NB4 (cell line): ENCODE measurements at regions not wholly inside any gene's neighbourhood (a gene's known extent, or its start where the extent isn't known, plus 50 kb on each side); places are given as distances from the start of the nearest gene placed in this dataset.

ENCODE experiments used
- DNase-seq: peaks from one replicate; pipeline ENCODE4 v3.0.0; 2010; ENCODE audit warnings: low read depth
- H3K4me3 ChIP-seq: one replicate; pipeline ENCODE4 v1.5.1; 2011; ENCODE audit warnings: mild to moderate bottlenecking, low read depth, low read length, moderate library complexity
- MYC ChIP-seq: IDR thresholded peaks from 2 replicates; pipeline ENCODE4 v1.6.1; 2011; ENCODE audit warnings: low read depth, low read length
- POLR2A ChIP-seq: IDR thresholded peaks from 2 replicates; pipeline ENCODE4 v1.6.1; 2011; ENCODE audit warnings: mild to moderate bottlenecking; ENCODE audit not compliant: insufficient read length; ENCODE audit errors: extremely low read depth
- TF ChIP-seq, protein P1 (sequence below): IDR thresholded peaks from one replicate; pipeline ENCODE4 v1.5.1; 2012; ENCODE audit warnings: low read depth, low read length
- TF ChIP-seq, protein P2 (sequence below): IDR thresholded peaks from 2 replicates; pipeline ENCODE4 v1.6.1; 2011; ENCODE audit warnings: low read depth, low read length

- DNase-seq = no peak
- H3K4me3 ChIP-seq = no peak overlapping the region
- no peak for TF ChIP-seq MYC
- TF ChIP-seq, protein P1, sequence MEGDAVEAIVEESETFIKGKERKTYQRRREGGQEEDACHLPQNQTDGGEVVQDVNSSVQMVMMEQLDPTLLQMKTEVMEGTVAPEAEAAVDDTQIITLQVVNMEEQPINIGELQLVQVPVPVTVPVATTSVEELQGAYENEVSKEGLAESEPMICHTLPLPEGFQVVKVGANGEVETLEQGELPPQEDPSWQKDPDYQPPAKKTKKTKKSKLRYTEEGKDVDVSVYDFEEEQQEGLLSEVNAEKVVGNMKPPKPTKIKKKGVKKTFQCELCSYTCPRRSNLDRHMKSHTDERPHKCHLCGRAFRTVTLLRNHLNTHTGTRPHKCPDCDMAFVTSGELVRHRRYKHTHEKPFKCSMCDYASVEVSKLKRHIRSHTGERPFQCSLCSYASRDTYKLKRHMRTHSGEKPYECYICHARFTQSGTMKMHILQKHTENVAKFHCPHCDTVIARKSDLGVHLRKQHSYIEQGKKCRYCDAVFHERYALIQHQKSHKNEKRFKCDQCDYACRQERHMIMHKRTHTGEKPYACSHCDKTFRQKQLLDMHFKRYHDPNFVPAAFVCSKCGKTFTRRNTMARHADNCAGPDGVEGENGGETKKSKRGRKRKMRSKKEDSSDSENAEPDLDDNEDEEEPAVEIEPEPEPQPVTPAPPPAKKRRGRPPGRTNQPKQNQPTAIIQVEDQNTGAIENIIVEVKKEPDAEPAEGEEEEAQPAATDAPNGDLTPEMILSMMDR = no peak
- TF ChIP-seq, protein P2, sequence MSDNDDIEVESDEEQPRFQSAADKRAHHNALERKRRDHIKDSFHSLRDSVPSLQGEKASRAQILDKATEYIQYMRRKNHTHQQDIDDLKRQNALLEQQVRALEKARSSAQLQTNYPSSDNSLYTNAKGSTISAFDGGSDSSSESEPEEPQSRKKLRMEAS = no peak
- TF ChIP-seq POLR2A = no peak
These were observed 187.3 kb downstream of the CXCL12 start for GRCh38 chr10:44197646-44198045.

DNA sequence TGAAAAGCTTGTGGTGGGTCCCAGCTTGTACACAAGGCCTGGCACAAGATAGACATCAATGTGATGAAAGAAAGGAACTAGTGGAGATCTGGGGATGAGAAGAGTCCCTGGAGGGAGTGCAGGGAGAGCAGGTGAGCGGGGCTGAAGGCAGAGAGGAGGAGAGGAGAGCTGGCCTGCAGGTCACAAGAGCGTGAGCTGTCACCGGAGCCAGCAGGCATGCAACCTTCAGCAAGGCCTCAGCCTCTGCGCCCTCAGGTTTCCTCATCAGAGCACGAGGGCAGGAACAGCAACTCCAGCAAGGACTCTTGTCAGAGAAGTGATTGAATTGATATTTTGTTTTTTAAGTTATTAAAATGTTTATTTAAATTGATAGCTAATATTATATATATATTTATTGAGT lies 188.6 kb downstream of the CXCL12 start:
- no peak for TF ChIP-seq POLR2A
- TF ChIP-seq, protein P2 = no peak
- TF ChIP-seq, protein P1 = no peak
- TF ChIP-seq MYC = no peak
- no peak for DNase-seq
- no peak overlapping the region for H3K4me3 ChIP-seq

- TF ChIP-seq MYC = no peak
- TF ChIP-seq, protein P1 = no peak
- no peak for DNase-seq
- no peak overlapping the region for H3K4me3 ChIP-seq
These were observed 188.9 kb downstream of the CXCL12 start for GRCh38 chr10:44196008-44196320.

DNA sequence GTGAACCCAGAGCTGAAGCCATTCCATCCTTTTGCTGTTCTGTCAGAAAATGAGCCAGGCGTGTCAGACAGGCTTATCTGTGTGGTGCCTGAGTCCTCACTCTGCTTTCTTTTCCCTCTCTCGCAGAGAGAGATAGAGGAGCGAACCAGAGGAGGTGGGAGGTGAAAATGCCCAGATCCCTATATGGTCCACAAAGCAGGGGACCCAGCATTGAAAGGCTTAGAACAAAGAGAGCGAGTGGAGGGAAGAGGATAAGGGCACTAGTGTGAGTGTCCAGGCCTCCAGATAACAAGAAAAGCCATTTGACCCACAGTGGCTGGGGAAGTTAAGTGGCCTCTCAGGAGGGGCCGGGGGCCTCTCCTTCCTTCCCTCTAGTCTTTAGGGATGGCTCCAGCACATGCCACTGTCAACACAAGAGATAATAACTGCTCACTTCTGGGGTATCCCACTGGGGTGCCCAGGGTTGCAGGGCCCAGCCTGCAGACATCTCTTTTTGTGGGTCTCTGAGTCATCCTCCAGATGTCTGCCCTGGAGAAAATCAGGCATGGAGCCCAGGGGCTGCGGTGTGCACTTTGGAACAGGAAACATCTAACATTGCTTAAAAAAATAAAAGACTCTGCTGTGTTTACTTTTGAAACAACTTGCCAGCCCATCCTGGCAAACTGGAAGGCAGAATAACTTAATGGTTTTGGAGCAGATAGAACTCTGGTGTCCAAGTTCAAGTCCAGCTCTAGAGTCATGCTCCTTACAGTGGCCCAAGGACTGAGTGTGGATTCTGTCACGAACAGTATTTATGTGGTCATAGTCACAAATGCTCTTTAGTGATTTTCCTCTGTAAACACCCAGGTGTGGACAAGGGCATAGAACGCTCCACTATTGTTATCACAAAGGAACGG lies 189.5 kb downstream of the CXCL12 start:
- peak; percentile 15 for DNase-seq
- H3K4me3 ChIP-seq = no peak overlapping the region
- TF ChIP-seq MYC = no peak
- TF ChIP-seq, protein P1 = no peak
- no peak for TF ChIP-seq POLR2A
- TF ChIP-seq, protein P2 = no peak

DNA sequence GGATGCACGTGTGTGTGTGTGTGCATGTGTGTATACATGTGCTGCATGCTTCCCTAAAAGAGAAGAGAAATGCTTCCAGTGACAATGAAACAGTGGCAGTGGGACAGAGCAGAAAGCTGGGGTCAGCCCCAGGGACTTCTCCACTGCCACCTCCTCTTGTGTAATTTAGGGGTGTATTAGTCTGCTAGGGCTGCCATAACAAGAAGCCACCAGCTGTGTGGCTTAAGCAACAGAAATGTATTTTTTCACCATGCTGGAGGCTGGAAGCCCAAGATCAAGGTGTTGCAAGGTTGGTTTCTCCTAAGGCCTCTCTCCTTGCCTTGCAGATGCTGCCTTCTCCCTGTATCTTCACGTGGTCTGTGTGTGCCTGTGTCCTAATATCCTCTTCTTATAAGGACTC lies 190.5 kb downstream of the CXCL12 start:
- H3K4me3 ChIP-seq = no peak overlapping the region
- TF ChIP-seq, protein P2 = no peak
- TF ChIP-seq MYC (no peak), POLR2A (no peak)
- TF ChIP-seq, protein P1 = no peak

More for the DNA sequence above, 190.5 kb downstream of the CXCL12 start:
- DNase-seq = no peak
